HG02571 (cell line): ENCODE measurements at regions not wholly inside any gene's neighbourhood (a gene's known extent, or its start where the extent isn't known, plus 50 kb on each side); places are given as distances from the start of the nearest gene placed in this dataset.
"Not testable (repeated sequence)": the region's sequence is repeated elsewhere in the genome, so short reads cannot be mapped to it uniquely, and the experiment has no call there.

ENCODE experiments used
- ATAC-seq: cut with Tn5 transposase; IDR thresholded peaks from one replicate; pipeline ENCODE4 v1.9.1; 2021; ENCODE audit warnings: mild to moderate bottlenecking, moderate library complexity; ENCODE audit not compliant: unreplicated experiment

- no peak for ATAC-seq
Measured at GRCh38 chr3:66552846-66553245, 52.0 kb upstream of the LRIG1 start.

- no peak for ATAC-seq
Measured at GRCh38 chr3:66553441-66554113, 52.8 kb upstream of the LRIG1 start.

GRCh38 chr3:66554178-66554577, 53.4 kb upstream of the LRIG1 start:
- ATAC-seq, result no peak

GRCh38 chr3:66555214-66555844, 54.5 kb upstream of the LRIG1 start:
- no peak for ATAC-seq

- ATAC-seq, result no peak
Measured at GRCh38 chr3:66557170-66557569, 56.3 kb upstream of the LRIG1 start.

GRCh38 chr3:66559924-66560323, 59.1 kb upstream of the LRIG1 start:
- ATAC-seq, result not testable (repeated sequence)

- ATAC-seq, result no peak
Measured at GRCh38 chr3:66561367-66561766, 60.5 kb upstream of the LRIG1 start.

GRCh38 chr3:66565301-66565700, 64.5 kb upstream of the LRIG1 start:
- ATAC-seq, result no peak

GRCh38 chr3:66567077-66567476, 66.3 kb upstream of the LRIG1 start:
- ATAC-seq, result no peak

- ATAC-seq, result no peak
Measured at GRCh38 chr3:66572090-66572675, 71.4 kb upstream of the LRIG1 start.

GRCh38 chr3:66572938-66573710, 72.3 kb upstream of the LRIG1 start:
- no peak for ATAC-seq

GRCh38 chr3:66574091-66574490, 73.3 kb upstream of the LRIG1 start:
- ATAC-seq, result no peak

- ATAC-seq, result no peak
Measured at GRCh38 chr3:66577426-66578203, 76.8 kb upstream of the LRIG1 start.

- no peak for ATAC-seq
Measured at GRCh38 chr3:66581256-66581655, 80.4 kb upstream of the LRIG1 start.

GRCh38 chr3:66582721-66583423, 82.0 kb upstream of the LRIG1 start:
- peak; percentile 80 for ATAC-seq

GRCh38 chr3:66583424-66584040, 82.7 kb upstream of the LRIG1 start:
- ATAC-seq, result no peak

- no peak for ATAC-seq
Measured at GRCh38 chr3:66585520-66586095, 84.8 kb upstream of the LRIG1 start.

- ATAC-seq, result no peak
Measured at GRCh38 chr3:66586853-66587252, 86.0 kb upstream of the LRIG1 start.

GRCh38 chr3:66588340-66588847, 87.6 kb upstream of the LRIG1 start:
- ATAC-seq, result no peak
